Common myeloid progenitor, CD34-positive (primary cell): ENCODE measurements at regions not wholly inside any gene's neighbourhood (a gene's known extent, or its start where the extent isn't known, plus 50 kb on each side); places are given as distances from the start of the nearest gene placed in this dataset.

Source experiments
- CTCF ChIA-PET: fragments of 350-600 bp; sonication (Branson Sonifier 250); formaldehyde crosslinking; loops from one replicate; lab custom pipeline; 2021; ENCODE audit warnings: antibody characterized with exemption; lab: Charles Lee
- POLR2A ChIA-PET: fragments of 350-600 bp; sonication (Branson Sonifier 250); formaldehyde crosslinking; loops from one replicate; lab custom pipeline; 2021; ENCODE audit warnings: antibody characterized with exemption; lab: Charles Lee
- DNase-seq, 3 donors: peaks; one replicate each; pipeline versions ENCODE4 v3.0.0 to v3.0.0-alpha.2; 2013
- H3K27ac ChIP-seq, 2 experiments: 1 replicate in 1 of 2; 2 replicates in 1 of 2; pipeline ENCODE4 v1.7.0; 2013; ENCODE audit warnings: inconsistent platforms in 2 of 2, low read length in 2 of 2, mild to moderate bottlenecking in 2 of 2, low read depth in 1 of 2, moderate library complexity in 1 of 2; ENCODE audit not compliant: severe bottlenecking in 2 of 2, insufficient read depth in 1 of 2, poor library complexity in 1 of 2
- H3K27me3 ChIP-seq, 5 experiments: replicated peaks in 2 of 5; 1 replicate in 3 of 5; 2 replicates in 2 of 5; pipeline versions ENCODE4 v1.6.1 to v1.7.0; 2013; ENCODE audit warnings: low read length in 4 of 5, mild to moderate bottlenecking in 2 of 5, moderate library complexity in 2 of 5, inconsistent platforms in 1 of 5; ENCODE audit not compliant: insufficient read depth in 5 of 5, control insufficient read depth in 4 of 5
- H3K36me3 ChIP-seq, 4 experiments: 1 replicate in 2 of 4; 2 replicates in 2 of 4; pipeline versions ENCODE4 v1.6.1 to v1.7.0; 2013; ENCODE audit warnings: low read length in 3 of 4, control low read depth in 1 of 4, mild to moderate bottlenecking in 1 of 4; ENCODE audit not compliant: control insufficient read depth in 4 of 4, insufficient read depth in 4 of 4
- H3K4me1 ChIP-seq, 4 experiments: 1 replicate in 3 of 4; 2 replicates in 1 of 4; pipeline versions ENCODE4 v1.6.1 to v1.7.1; 2013; ENCODE audit warnings: low read length in 3 of 4, mild to moderate bottlenecking in 3 of 4, control low read depth in 1 of 4, inconsistent platforms in 1 of 4, moderate library complexity in 1 of 4; ENCODE audit not compliant: control insufficient read depth in 4 of 4, insufficient read depth in 4 of 4; ENCODE audit errors: control extremely low read depth in 1 of 4
- H3K4me3 ChIP-seq, 7 experiments: 1 replicate in 4 of 7; 2 replicates in 3 of 7; pipeline versions ENCODE4 v1.5.1 to v1.7.0; 2013; ENCODE audit warnings: mild to moderate bottlenecking in 7 of 7, low read length in 6 of 7, moderate library complexity in 6 of 7, inconsistent platforms in 2 of 7, low read depth in 2 of 7, control low read depth in 1 of 7; ENCODE audit not compliant: insufficient read depth in 4 of 7, control insufficient read depth in 1 of 7; ENCODE audit errors: extremely low read depth in 1 of 7
- H3K9me3 ChIP-seq, 5 experiments: 1 replicate in 4 of 5; 2 replicates in 1 of 5; pipeline versions ENCODE4 v1.6.1 to v1.7.1; 2013; ENCODE audit warnings: low read length in 4 of 5, mild to moderate bottlenecking in 2 of 5, inconsistent platforms in 1 of 5, low read depth in 1 of 5, moderate library complexity in 1 of 5; ENCODE audit not compliant: control insufficient read depth in 4 of 5, insufficient read depth in 2 of 5; ENCODE audit errors: control extremely low read depth in 1 of 5
- WGBS: methylation state at CpG from one replicate; pipeline ENCODE4 v1.1.5; 2013; ENCODE audit not compliant: insufficient coverage; 5-methylcytosine and 5-hydroxymethylcytosine counted together

GRCh38 chr14:49310298-49310697 is 275.9 kb downstream of the RPS29 start:
- CTCF ChIA-PET, result no interaction called here
- H3K27ac ChIP-seq, result no peak overlapping the region
- H3K4me1 ChIP-seq, result no peaks in the 10 kb centered on the region
- no peaks in the 10 kb centered on the region for H3K36me3 ChIP-seq
- no peak overlapping the region for H3K4me3 ChIP-seq
- H3K9me3 ChIP-seq, result no peaks in the 10 kb centered on the region
- H3K27me3 ChIP-seq, result no peaks in the 10 kb centered on the region
- DNase-seq, result no peak
- POLR2A ChIA-PET, result no interaction called here

- Histone ChIP-seq H3K27ac (no peak overlapping the region), H3K4me1 (no peaks in the 10 kb centered on the region), H3K4me3 (no peak overlapping the region), H3K9me3 (no peaks in the 10 kb centered on the region), H3K27me3 (no peaks in the 10 kb centered on the region), H3K36me3 (no peaks in the 10 kb centered on the region)
- DNase-seq, result peak; percentile 1 to 44 (median 34)
- CTCF ChIA-PET, result interaction anchor here (0.6 to 1.3 kb wide), 2 partner anchors 9 to 10 kb away, joined by 3 to 4 read pairs; no protein-coding TSS in a partner anchor
- WGBS, result no CpG with 5 or more reads among the region's 1 CpG
- POLR2A ChIA-PET, result no interaction called here
These were observed 279.9 kb downstream of the RPS29 start for GRCh38 chr14:49306152-49306751.

GRCh38 chr14:49303946-49304516 is 282.1 kb downstream of the RPS29 start:
- DNase-seq, result peak; percentile 23 to 54 (median 53)
- Histone ChIP-seq H3K4me1 (no peaks in the 10 kb centered on the region), H3K4me3 (no peak overlapping the region), H3K27ac (no peak overlapping the region), H3K36me3 (no peaks in the 10 kb centered on the region), H3K27me3 (no peaks in the 10 kb centered on the region), H3K9me3 (no peaks in the 10 kb centered on the region)
- CTCF ChIA-PET, result no interaction called here
- WGBS, result 19% methylated on average over 4 of the region's 5 CpGs
- POLR2A ChIA-PET, result no interaction called here

- Histone ChIP-seq H3K4me1 (no peaks in the 10 kb centered on the region), H3K9me3 (no peaks in the 10 kb centered on the region), H3K27me3 (no peaks in the 10 kb centered on the region), H3K36me3 (no peaks in the 10 kb centered on the region), H3K27ac (no peak overlapping the region), H3K4me3 (no peak overlapping the region)
- POLR2A ChIA-PET, result no interaction called here
- no peak for DNase-seq
- WGBS, result 90% methylated on average over 3 of the region's 3 CpGs
- CTCF ChIA-PET, result interaction anchor here (1.0 kb wide), 1 partner anchor 9 kb away, joined by 3 read pairs; no protein-coding TSS in a partner anchor
These were observed 289.1 kb downstream of the RPS29 start for GRCh38 chr14:49297102-49297501.

GRCh38 chr14:49294621-49295148 is 291.5 kb downstream of the RPS29 start:
- 59% methylated on average over 4 of the region's 5 CpGs for WGBS
- CTCF ChIA-PET, result no interaction called here
- DNase-seq, result no peak
- no peaks in the 10 kb centered on the region for H3K9me3 ChIP-seq
- H3K4me3 ChIP-seq, result no peak overlapping the region
- peaks cover 0 to 2% (median 0%) of the 10 kb centered on the region in 5 experiments for H3K27me3 ChIP-seq
- POLR2A ChIA-PET, result no interaction called here
- H3K4me1 ChIP-seq, result no peaks in the 10 kb centered on the region
- H3K36me3 ChIP-seq, result no peaks in the 10 kb centered on the region
- no peak overlapping the region for H3K27ac ChIP-seq

- DNase-seq, result no peak
- Histone ChIP-seq H3K4me3 (no peak overlapping the region), H3K27me3 (peaks cover 0 to 2% (median 2%) of the 10 kb centered on the region in 5 experiments), H3K4me1 (no peaks in the 10 kb centered on the region), H3K27ac (no peak overlapping the region), H3K9me3 (no peaks in the 10 kb centered on the region), H3K36me3 (no peaks in the 10 kb centered on the region)
- ChIA-PET POLR2A (no interaction called here), CTCF (no interaction called here)
- WGBS, result 67% methylated on average over 5 of the region's 5 CpGs
These were observed 299.2 kb downstream of the RPS29 start for GRCh38 chr14:49287004-49287403.

- no peak overlapping the region for H3K27ac ChIP-seq
- ChIA-PET POLR2A (no interaction called here), CTCF (no interaction called here)
- no peaks in the 10 kb centered on the region for H3K4me1 ChIP-seq
- H3K36me3 ChIP-seq, result no peaks in the 10 kb centered on the region
- no CpG with 5 or more reads among the region's 1 CpG for WGBS
- peaks cover 0 to 2% (median 2%) of the 10 kb centered on the region in 5 experiments for H3K27me3 ChIP-seq
- no peak overlapping the region for H3K4me3 ChIP-seq
- DNase-seq, result no peak
- H3K9me3 ChIP-seq, result no peaks in the 10 kb centered on the region
These were observed 299.8 kb downstream of the RPS29 start for GRCh38 chr14:49286257-49286983.
